H9 (cell line): ENCODE measurements at regions not wholly inside any gene's neighbourhood (a gene's known extent, or its start where the extent isn't known, plus 50 kb on each side); places are given as distances from the start of the nearest gene placed in this dataset.

Experiments used
- DNase-seq: peaks from one replicate; pipeline ENCODE4 v3.0.0-alpha.2; 2017
- H2AFZ ChIP-seq: one replicate; pipeline ENCODE4 v1.6.1; 2013; ENCODE audit warnings: mild to moderate bottlenecking, low read length, control low read depth, moderate library complexity
- H2AK5ac ChIP-seq: 2 replicates; pipeline ENCODE4 v1.6.1; 2013; ENCODE audit warnings: low read length, control low read depth, mixed read lengths; ENCODE audit not compliant: insufficient read length
- H2BK120ac ChIP-seq: one replicate; pipeline ENCODE4 v1.6.1; 2013; ENCODE audit warnings: low read depth, mild to moderate bottlenecking, low read length, control low read depth, inconsistent platforms; ENCODE audit not compliant: poor library complexity, severe bottlenecking
- H2BK12ac ChIP-seq: 2 replicates; pipeline ENCODE4 v1.6.1; 2013; ENCODE audit warnings: low read length, control low read depth, mixed read lengths, low read depth; ENCODE audit not compliant: insufficient read length
- H2BK15ac ChIP-seq: 2 replicates; pipeline ENCODE4 v1.6.1; 2013; ENCODE audit warnings: low read depth, low read length, control low read depth
- H2BK20ac ChIP-seq: one replicate; pipeline ENCODE4 v1.6.1; 2013; ENCODE audit warnings: low read depth, mild to moderate bottlenecking, low read length, control low read depth, inconsistent platforms; ENCODE audit not compliant: poor library complexity, severe bottlenecking
- H2BK5ac ChIP-seq: 2 replicates; pipeline ENCODE4 v1.6.1; 2013; ENCODE audit warnings: low read length, control low read depth, mixed read lengths; ENCODE audit not compliant: insufficient read length
- H3K14ac ChIP-seq: 2 replicates; pipeline ENCODE4 v1.6.1; 2013; ENCODE audit warnings: low read length, control low read depth; ENCODE audit not compliant: insufficient read depth
- H3K18ac ChIP-seq: 2 replicates; pipeline ENCODE4 v1.6.1; 2013; ENCODE audit warnings: low read depth, mild to moderate bottlenecking, mixed read lengths, low read length, control low read depth; ENCODE audit not compliant: insufficient read length
- H3K23ac ChIP-seq: 2 replicates; pipeline ENCODE4 v1.6.1; 2013; ENCODE audit warnings: low read length, control low read depth, mixed read lengths, low read depth; ENCODE audit not compliant: insufficient read length
- H3K23me2 ChIP-seq: 2 replicates; pipeline ENCODE4 v1.6.1; 2013; ENCODE audit warnings: low read depth, mild to moderate bottlenecking, mixed read lengths, low read length, control low read depth; ENCODE audit not compliant: insufficient read length, poor library complexity, severe bottlenecking
- H3K27ac ChIP-seq: 2 replicates; pipeline ENCODE4 v1.5.1; 2013; ENCODE audit warnings: low read length, control low read depth, mixed read lengths, low read depth; ENCODE audit not compliant: insufficient read length
- H3K27me3 ChIP-seq: 2 replicates; pipeline ENCODE4 v1.6.1; 2013; ENCODE audit warnings: low read length, control low read depth, inconsistent platforms; ENCODE audit not compliant: insufficient read depth
- H3K4ac ChIP-seq: 2 replicates; pipeline ENCODE4 v1.6.1; 2013; ENCODE audit warnings: low read depth, mild to moderate bottlenecking, control low read depth, inconsistent platforms, low read length, moderate library complexity
- H3K4me1 ChIP-seq: 2 replicates; pipeline ENCODE4 v1.6.1; 2013; ENCODE audit warnings: low read length, control low read depth, inconsistent platforms; ENCODE audit not compliant: insufficient read depth
- H3K4me2 ChIP-seq: 2 replicates; pipeline ENCODE4 v1.6.1; 2013; ENCODE audit warnings: low read length, control low read depth, mixed read lengths; ENCODE audit not compliant: insufficient read length, insufficient read depth
- H3K56ac ChIP-seq: 2 replicates; pipeline ENCODE4 v1.6.1; 2013; ENCODE audit warnings: low read depth, mild to moderate bottlenecking, mixed read lengths, low read length, control low read depth; ENCODE audit not compliant: insufficient read length
- H3K79me1 ChIP-seq: 2 replicates; pipeline ENCODE4 v1.6.1; 2013; ENCODE audit warnings: low read depth, mild to moderate bottlenecking, moderate library complexity, low read length, control low read depth, inconsistent platforms; ENCODE audit not compliant: insufficient read depth, poor library complexity, severe bottlenecking
- H3K79me2 ChIP-seq: 2 replicates; pipeline ENCODE4 v1.6.1; 2013; ENCODE audit warnings: low read length, control low read depth, inconsistent platforms; ENCODE audit not compliant: insufficient read depth
- H3K9ac ChIP-seq: 2 replicates; pipeline ENCODE4 v1.6.1; 2013; ENCODE audit warnings: low read length, control low read depth, mixed read lengths; ENCODE audit not compliant: insufficient read length; ENCODE audit errors: extremely low read depth
- H3K9me3 ChIP-seq: one replicate; pipeline ENCODE4 v1.6.1; 2013; ENCODE audit warnings: low read depth, low read length, inconsistent platforms; ENCODE audit not compliant: control insufficient read depth
- H3T11ph ChIP-seq: one replicate; pipeline ENCODE4 v1.6.1; 2013; ENCODE audit warnings: mild to moderate bottlenecking, low read length, control low read depth, inconsistent platforms
- H4K20me1 ChIP-seq: one replicate; pipeline ENCODE4 v1.6.1; 2013; ENCODE audit not compliant: control insufficient read depth, insufficient read length, insufficient read depth
- H4K5ac ChIP-seq: 2 replicates; pipeline ENCODE4 v1.6.1; 2013; ENCODE audit warnings: low read depth, mild to moderate bottlenecking, mixed read lengths, low read length, control low read depth; ENCODE audit not compliant: insufficient read length
- H4K8ac ChIP-seq: replicated peaks from 2 replicates; pipeline ENCODE4 v1.6.1; 2013; ENCODE audit warnings: low read length, control low read depth, mixed read lengths, low read depth; ENCODE audit not compliant: insufficient read length
- H4K91ac ChIP-seq: 2 replicates; pipeline ENCODE4 v1.6.1; 2013; ENCODE audit warnings: low read depth, mild to moderate bottlenecking, moderate library complexity, mixed read lengths, low read length, control low read depth; ENCODE audit not compliant: insufficient read length
- H3K27ac Mint-ChIP-seq, 3 experiments: 2 replicates in 2 of 3; 3 replicates in 1 of 3; pipeline ENCODE4 v1.8.0; 2020 to 2021; ENCODE audit warnings: mixed read lengths in 3 of 3, mild to moderate bottlenecking in 1 of 3, moderate library complexity in 1 of 3
- H3K27me3 Mint-ChIP-seq: 2 replicates; pipeline ENCODE4 v1.8.0; 2021; ENCODE audit warnings: low read depth, mild to moderate bottlenecking, moderate library complexity, mixed read lengths
- H3K36me3 Mint-ChIP-seq, 3 experiments: 2 replicates in 2 of 3; 3 replicates in 1 of 3; pipeline ENCODE4 v1.8.0; 2020 to 2021; ENCODE audit warnings: low read depth in 3 of 3, mixed read lengths in 3 of 3; ENCODE audit not compliant: insufficient read depth in 1 of 3
- H3K4me1 Mint-ChIP-seq, 2 experiments: 2 replicates each; pipeline ENCODE4 v1.8.0; 2020; ENCODE audit warnings: mixed read lengths in 2 of 2
- H3K4me3 Mint-ChIP-seq, 2 experiments: 2 replicates in 1 of 2; 3 replicates in 1 of 2; pipeline ENCODE4 v1.8.0; 2020 to 2021; ENCODE audit warnings: mild to moderate bottlenecking in 2 of 2, mixed read lengths in 2 of 2, moderate library complexity in 1 of 2
- H3K9me3 Mint-ChIP-seq, 2 experiments: 2 replicates in 1 of 2; 3 replicates in 1 of 2; pipeline ENCODE4 v1.8.0; 2020; ENCODE audit warnings: mild to moderate bottlenecking in 2 of 2, mixed read lengths in 2 of 2, moderate library complexity in 1 of 2
- TF ChIP-seq, protein P1 (sequence below): fragments of 200-600 bp; sonication (generic); conservative IDR thresholded peaks from 3 replicates; pipeline ENCODE4 v1.8.0; 2021; ENCODE audit warnings: antibody characterized with exemption, mild to moderate bottlenecking

DNA sequence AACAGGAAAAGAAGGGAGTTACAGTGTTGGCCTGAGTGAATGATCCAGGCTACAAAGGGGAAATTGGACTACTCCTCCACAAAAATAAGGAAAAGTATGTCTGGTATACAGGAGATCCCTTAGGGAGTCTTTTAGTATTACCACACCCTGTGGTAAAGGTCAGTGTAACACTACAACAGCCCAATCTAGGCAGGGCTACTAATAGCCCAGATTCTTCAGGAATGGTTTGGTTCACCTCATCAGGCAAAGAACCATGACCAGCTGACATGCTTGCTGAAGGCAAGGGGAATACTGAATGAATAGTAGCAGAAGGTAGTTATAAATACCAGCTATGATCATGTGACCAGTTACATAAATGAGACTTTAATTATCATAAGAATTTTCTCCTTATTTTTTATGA, 372.6 kb upstream of the ATP11B start:
- H2BK120ac ChIP-seq = no peak overlapping the region
- Mint-ChIP-seq H3K4me1 (peaks cover 1 to 4% of the 10 kb centered on the region in 2 experiments; a peak in 3 of 4 replicates), H3K9me3 (no peaks in the 10 kb centered on the region), H3K4me3 (no peak overlapping the region), H3K27me3 (no peaks in the 10 kb centered on the region; the same call in none of the 2 replicates), H3K36me3 (peaks cover 0 to under 1% (median 0%) of the 10 kb centered on the region in 3 experiments; a peak in 1 of 7 replicates), H3K27ac (no peak overlapping the region)
- H3K79me1 ChIP-seq = no peaks in the 10 kb centered on the region
- no peaks in the 10 kb centered on the region for H3K23me2 ChIP-seq
- H2AK5ac ChIP-seq = no peak overlapping the region
- H3K56ac ChIP-seq = no peak overlapping the region
- no peaks in the 10 kb centered on the region for H3K79me2 ChIP-seq
- no peak overlapping the region for H3K4ac ChIP-seq
- H2BK5ac ChIP-seq = no peak overlapping the region
- H4K8ac ChIP-seq = no peak overlapping the region
- H2BK20ac ChIP-seq = no peak overlapping the region
- DNase-seq = no peak
- H4K20me1 ChIP-seq = no peaks in the 10 kb centered on the region
- H2AFZ ChIP-seq = no peak overlapping the region
- H3K4me2 ChIP-seq = no peak overlapping the region
- H3K14ac ChIP-seq = no peak overlapping the region
- no peak overlapping the region for H3K23ac ChIP-seq
- no peak overlapping the region for H3K9ac ChIP-seq
- TF ChIP-seq, protein P1, sequence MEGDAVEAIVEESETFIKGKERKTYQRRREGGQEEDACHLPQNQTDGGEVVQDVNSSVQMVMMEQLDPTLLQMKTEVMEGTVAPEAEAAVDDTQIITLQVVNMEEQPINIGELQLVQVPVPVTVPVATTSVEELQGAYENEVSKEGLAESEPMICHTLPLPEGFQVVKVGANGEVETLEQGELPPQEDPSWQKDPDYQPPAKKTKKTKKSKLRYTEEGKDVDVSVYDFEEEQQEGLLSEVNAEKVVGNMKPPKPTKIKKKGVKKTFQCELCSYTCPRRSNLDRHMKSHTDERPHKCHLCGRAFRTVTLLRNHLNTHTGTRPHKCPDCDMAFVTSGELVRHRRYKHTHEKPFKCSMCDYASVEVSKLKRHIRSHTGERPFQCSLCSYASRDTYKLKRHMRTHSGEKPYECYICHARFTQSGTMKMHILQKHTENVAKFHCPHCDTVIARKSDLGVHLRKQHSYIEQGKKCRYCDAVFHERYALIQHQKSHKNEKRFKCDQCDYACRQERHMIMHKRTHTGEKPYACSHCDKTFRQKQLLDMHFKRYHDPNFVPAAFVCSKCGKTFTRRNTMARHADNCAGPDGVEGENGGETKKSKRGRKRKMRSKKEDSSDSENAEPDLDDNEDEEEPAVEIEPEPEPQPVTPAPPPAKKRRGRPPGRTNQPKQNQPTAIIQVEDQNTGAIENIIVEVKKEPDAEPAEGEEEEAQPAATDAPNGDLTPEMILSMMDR = no peak
- no peak overlapping the region for H4K5ac ChIP-seq
- no peaks in the 10 kb centered on the region for H3K27me3 ChIP-seq
- no peak overlapping the region for H2BK12ac ChIP-seq
- H4K91ac ChIP-seq = no peak overlapping the region
- H2BK15ac ChIP-seq = no peak overlapping the region
- H3K18ac ChIP-seq = no peak overlapping the region
- no peaks in the 10 kb centered on the region for H3K9me3 ChIP-seq
- no peaks in the 10 kb centered on the region for H3K4me1 ChIP-seq
- no peak overlapping the region for H3T11ph ChIP-seq
- H3K27ac ChIP-seq = no peak overlapping the region
